GM19238 (cell line): ENCODE measurements at regions not wholly inside any gene's neighbourhood (a gene's known extent, or its start where the extent isn't known, plus 50 kb on each side); places are given as distances from the start of the nearest gene placed in this dataset.

ENCODE experiments used
- DNase-seq: peaks from one replicate; pipeline ENCODE4 v3.0.0; 2011; ENCODE audit warnings: low spot score; ENCODE audit not compliant: insufficient read length

- DNase-seq, result no peak
Measured at GRCh38 chr2:16615687-16616615, 49.7 kb downstream of the CYRIA start.

- no peak for DNase-seq
Measured at GRCh38 chr2:16615246-16615645, 50.4 kb downstream of the CYRIA start.

GRCh38 chr2:16614314-16614860 is 51.2 kb downstream of the CYRIA start:
- DNase-seq, result no peak

GRCh38 chr2:16613539-16614011 is 52.1 kb downstream of the CYRIA start:
- DNase-seq, result no peak

GRCh38 chr2:16612490-16612889 is 53.1 kb downstream of the CYRIA start:
- no peak for DNase-seq

- no peak for DNase-seq
Measured at GRCh38 chr2:16609786-16610185, 55.8 kb downstream of the CYRIA start.

GRCh38 chr2:16608661-16609643 is 56.7 kb downstream of the CYRIA start:
- DNase-seq, result peak; percentile 58

- no peak for DNase-seq
Measured at GRCh38 chr2:16607301-16607700, 58.3 kb downstream of the CYRIA start.

GRCh38 chr2:16604236-16604635 is 61.4 kb downstream of the CYRIA start:
- no peak for DNase-seq

GRCh38 chr2:16591370-16591933 is 74.2 kb downstream of the CYRIA start:
- DNase-seq, result no peak

- no peak for DNase-seq
Measured at GRCh38 chr2:16589465-16589864, 76.2 kb downstream of the CYRIA start.

- no peak for DNase-seq
Measured at GRCh38 chr2:16588565-16588964, 77.1 kb downstream of the CYRIA start.

- DNase-seq, result no peak
Measured at GRCh38 chr2:16587601-16588000, 78.0 kb downstream of the CYRIA start.

GRCh38 chr2:16584824-16585540 is 80.7 kb downstream of the CYRIA start:
- no peak for DNase-seq

GRCh38 chr2:16584084-16584483 is 81.5 kb downstream of the CYRIA start:
- DNase-seq, result no peak

GRCh38 chr2:16581241-16581640 is 84.4 kb downstream of the CYRIA start:
- DNase-seq, result no peak

GRCh38 chr2:16578081-16578480 is 87.6 kb downstream of the CYRIA start:
- no peak for DNase-seq

- DNase-seq, result no peak
Measured at GRCh38 chr2:16570516-16570915, 95.1 kb downstream of the CYRIA start.

- no peak for DNase-seq
Measured at GRCh38 chr2:16568998-16569784, 96.4 kb downstream of the CYRIA start.

GRCh38 chr2:16566701-16567100 is 98.9 kb downstream of the CYRIA start:
- DNase-seq, result no peak
